Brain microvascular endothelial cell (primary cell): ENCODE measurements at regions not wholly inside any gene's neighbourhood (a gene's known extent, or its start where the extent isn't known, plus 50 kb on each side); places are given as distances from the start of the nearest gene placed in this dataset.

Source experiments
- DNase-seq: peaks from one replicate; pipeline ENCODE4 v3.0.0-alpha.2; 2020
- H3K27ac ChIP-seq: fragments of 250-450 bp; sonication (Bioruptor Pico); 2 replicates; pipeline ENCODE4 v1.5.1; 2020; ENCODE audit warnings: mild to moderate bottlenecking, moderate library complexity
- H3K27me3 ChIP-seq: fragments of 250-450 bp; sonication (Bioruptor Pico); replicated peaks from 2 replicates; pipeline ENCODE4 v1.5.1; 2020; ENCODE audit warnings: mild to moderate bottlenecking
- H3K36me3 ChIP-seq: fragments of 250-450 bp; sonication (Bioruptor Pico); replicated peaks from 2 replicates; pipeline ENCODE4 v1.5.1; 2020; ENCODE audit warnings: mild to moderate bottlenecking
- H3K4me3 ChIP-seq: 2 replicates; pipeline ENCODE4 v1.5.1; 2011; ENCODE audit warnings: low read depth, mild to moderate bottlenecking, control low read depth, low read length, moderate library complexity
- CTCF ChIP-seq: IDR thresholded peaks from 2 replicates; pipeline ENCODE4 v1.5.1; 2011; ENCODE audit warnings: low read depth, mild to moderate bottlenecking, moderate library complexity, low read length, control low read depth, inconsistent platforms; ENCODE audit errors: missing control alignments
- in situ Hi-C: cut with HindIII; loops from 2 replicates; pipeline ENCODE4 v1.10.0; 2017; ENCODE audit warnings: low sequenced_read_pairs, low pct_ligation_motif_present

GRCh38 chr4:14608630-14609029, 393.7 kb upstream of the CPEB2 start:
- no peak for DNase-seq
- no peaks in the 10 kb centered on the region for H3K27me3 ChIP-seq
- no peaks in the 10 kb centered on the region for H3K36me3 ChIP-seq
- no peak for TF ChIP-seq CTCF
- H3K4me3 ChIP-seq = no peak overlapping the region
- no peak overlapping the region for H3K27ac ChIP-seq
- in situ Hi-C loops = no loop called here

- in situ Hi-C loops = no loop called here
- Histone ChIP-seq H3K36me3 (no peaks in the 10 kb centered on the region), H3K27ac (no peak overlapping the region), H3K4me3 (no peak overlapping the region), H3K27me3 (no peaks in the 10 kb centered on the region)
- DNase-seq = no peak
- no peak for TF ChIP-seq CTCF
Observed at GRCh38 chr4:14614840-14615239, 387.4 kb upstream of the CPEB2 start.

GRCh38 chr4:14615671-14616070, 386.6 kb upstream of the CPEB2 start:
- TF ChIP-seq CTCF = no peak
- no peak overlapping the region for H3K4me3 ChIP-seq
- in situ Hi-C loops = no loop called here
- no peaks in the 10 kb centered on the region for H3K36me3 ChIP-seq
- H3K27ac ChIP-seq = no peak overlapping the region
- H3K27me3 ChIP-seq = no peaks in the 10 kb centered on the region
- no peak for DNase-seq

GRCh38 chr4:14620567-14621141, 381.6 kb upstream of the CPEB2 start:
- Histone ChIP-seq H3K27ac (no peak overlapping the region), H3K36me3 (no peaks in the 10 kb centered on the region), H3K27me3 (no peaks in the 10 kb centered on the region), H3K4me3 (no peak overlapping the region)
- DNase-seq = no peak
- in situ Hi-C loops = no loop called here
- TF ChIP-seq CTCF = no peak

GRCh38 chr4:14621731-14622463, 380.4 kb upstream of the CPEB2 start:
- H3K36me3 ChIP-seq = no peaks in the 10 kb centered on the region
- no peak for DNase-seq
- H3K4me3 ChIP-seq = no peak overlapping the region
- H3K27me3 ChIP-seq = no peaks in the 10 kb centered on the region
- no peak overlapping the region for H3K27ac ChIP-seq
- in situ Hi-C loops = no loop called here
- no peak for TF ChIP-seq CTCF

- DNase-seq = no peak
Observed at GRCh38 chr4:14627038-14627437, 375.2 kb upstream of the CPEB2 start.

More at GRCh38 chr4:14627038-14627437, 375.2 kb upstream of the CPEB2 start:
- Histone ChIP-seq H3K27me3 (no peaks in the 10 kb centered on the region), H3K36me3 (no peaks in the 10 kb centered on the region), H3K4me3 (no peak overlapping the region), H3K27ac (no peak overlapping the region)
- in situ Hi-C loops = no loop called here
- TF ChIP-seq CTCF = no peak
